ENCODE measurements at regions not wholly inside any gene's neighbourhood (a gene's known extent, or its start where the extent isn't known, plus 50 kb on each side); places are given as distances from the start of the nearest gene placed in this dataset.

- ChIA-PET POLR2A (no interaction called here), CTCF (interaction anchor here (0.7 kb wide), 1 partner anchor 13 kb away, joined by 3 read pairs; no protein-coding TSS in a partner anchor)
- DNase-seq (ENCODE audit: low read depth) = peak; percentile 13
- H3K27me3 ChIP-seq (ENCODE audit: control insufficient read depth, insufficient read depth, low read length) = no peaks in the 10 kb centered on the region
- H3K36me3 ChIP-seq (ENCODE audit: control insufficient read depth, insufficient read depth, low read length) = no peaks in the 10 kb centered on the region
- TF ChIP-seq CTCF (IDR thresholded peaks at IDR 0.05; ENCODE audit: insufficient read depth, low read depth, low read length) = no peak
- H3K4me3 ChIP-seq (ENCODE audit: low read depth, low read length) = no peak overlapping the region
Measured at GRCh38 chr2:220144411-220144810, 517.0 kb downstream of the SLC4A3 start.

- Histone ChIP-seq H3K4me3 (ENCODE audit: low read depth, low read length) (no peak overlapping the region), H3K27me3 (ENCODE audit: control insufficient read depth, insufficient read depth, low read length) (no peaks in the 10 kb centered on the region), H3K36me3 (ENCODE audit: control insufficient read depth, insufficient read depth, low read length) (no peaks in the 10 kb centered on the region)
- ChIA-PET POLR2A (no interaction called here), CTCF (interaction anchor here (1.7 to 2.0 kb wide), 2 partner anchors 9 to 10 kb away, joined by 4 read pairs; no protein-coding TSS in a partner anchor)
- peak; percentile 18 for DNase-seq (ENCODE audit: low read depth)
- no peak for TF ChIP-seq CTCF (IDR thresholded peaks at IDR 0.05; ENCODE audit: insufficient read depth, low read depth, low read length)
Measured at GRCh38 chr2:220147161-220148038, 520.0 kb downstream of the SLC4A3 start.

- no peak overlapping the region for H3K4me3 ChIP-seq (ENCODE audit: low read depth, low read length)
- H3K27me3 ChIP-seq (ENCODE audit: control insufficient read depth, insufficient read depth, low read length) = no peaks in the 10 kb centered on the region
- no peak for DNase-seq (ENCODE audit: low read depth)
- TF ChIP-seq CTCF (IDR thresholded peaks at IDR 0.05; ENCODE audit: insufficient read depth, low read depth, low read length) = no peak
- H3K36me3 ChIP-seq (ENCODE audit: control insufficient read depth, insufficient read depth, low read length) = no peaks in the 10 kb centered on the region
- ChIA-PET CTCF (interaction anchor here (0.8 to 2.0 kb wide), 3 partner anchors 9 to 17 kb away, joined by 3 to 4 read pairs (median 4); no protein-coding TSS in a partner anchor), POLR2A (no interaction called here)
Measured at GRCh38 chr2:220148471-220149248, 521.2 kb downstream of the SLC4A3 start.

- no peak for DNase-seq (ENCODE audit: low read depth)
- Histone ChIP-seq H3K4me3 (ENCODE audit: low read depth, low read length) (no peak overlapping the region), H3K36me3 (ENCODE audit: control insufficient read depth, insufficient read depth, low read length) (no peaks in the 10 kb centered on the region), H3K27me3 (ENCODE audit: control insufficient read depth, insufficient read depth, low read length) (no peaks in the 10 kb centered on the region)
- no peak for TF ChIP-seq CTCF (IDR thresholded peaks at IDR 0.05; ENCODE audit: insufficient read depth, low read depth, low read length)
- ChIA-PET CTCF (interaction anchor here (1.5 kb wide), 1 partner anchor 46 kb away, joined by 4 read pairs; no protein-coding TSS in a partner anchor), POLR2A (no interaction called here)
Measured at GRCh38 chr2:220151341-220151740, 523.9 kb downstream of the SLC4A3 start.
